NCI-H748 (cell line): ENCODE measurements at regions not wholly inside any gene's neighbourhood (a gene's known extent, or its start where the extent isn't known, plus 50 kb on each side); places are given as distances from the start of the nearest gene placed in this dataset.
"Not testable (repeated sequence)": the region's sequence is repeated elsewhere in the genome, so short reads cannot be mapped to it uniquely, and the experiment has no call there.

Experiments used
- DNase-seq: peaks from one replicate; lab custom pipeline; 2025; ENCODE audit not compliant: unreplicated experiment; lab: John Stamatoyannopoulos, UW

DNA sequence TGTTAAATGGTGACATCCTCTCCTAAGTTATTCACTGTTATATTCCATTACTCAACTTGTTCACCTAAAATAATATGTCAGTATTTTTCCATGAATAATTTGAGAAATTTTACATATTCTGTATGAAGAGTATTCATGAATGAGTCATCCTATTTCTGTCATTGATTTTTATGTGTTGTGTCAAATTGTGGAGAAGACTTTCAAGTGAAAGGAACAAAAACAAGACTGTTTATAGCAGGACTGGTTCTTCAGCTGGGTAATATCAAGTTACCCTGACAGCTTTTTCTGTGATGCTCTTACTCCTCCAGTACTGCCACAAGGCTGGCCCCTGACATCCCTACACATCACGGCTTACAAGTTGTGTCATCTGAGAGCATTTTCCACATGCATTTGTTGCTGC lies 847.7 kb downstream of the NCAM2 start:
- DNase-seq, result no peak

DNA sequence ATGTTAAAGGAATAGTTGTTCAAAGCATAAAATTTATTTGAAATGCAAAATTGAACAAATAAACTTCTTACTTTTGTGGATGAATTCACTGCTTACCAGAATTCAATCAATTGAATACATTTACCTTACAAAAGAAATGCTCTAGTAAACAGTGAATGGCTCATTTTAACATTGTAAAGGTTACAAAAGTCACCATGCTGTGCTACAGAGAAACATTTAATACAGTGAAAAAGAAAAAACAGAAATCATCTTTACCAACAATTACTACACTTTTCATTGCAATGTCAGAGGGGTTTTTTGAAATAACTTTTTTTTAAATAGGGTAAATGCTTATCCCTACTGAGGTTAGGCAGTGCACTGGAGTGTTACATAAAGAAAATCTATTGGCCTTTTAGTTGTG lies 853.0 kb downstream of the NCAM2 start:
- no peak for DNase-seq

DNA sequence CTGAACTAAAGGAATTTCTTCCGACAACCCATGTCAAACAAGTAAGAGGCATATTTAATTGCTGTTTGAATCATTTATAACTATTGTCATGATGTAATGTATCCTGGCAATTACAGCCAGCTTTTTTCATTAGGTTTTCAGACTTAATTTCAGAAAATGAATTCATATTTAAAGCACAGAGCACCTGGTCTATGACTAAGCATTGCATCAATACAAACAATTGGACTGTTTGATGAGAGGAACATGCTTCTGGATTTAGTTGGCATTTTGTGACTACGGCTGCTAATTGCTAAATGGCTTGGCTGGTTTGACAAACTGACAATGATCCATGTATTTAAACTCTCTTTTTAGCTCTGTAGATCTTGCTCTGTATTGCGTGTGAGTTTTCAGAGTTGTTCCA lies 853.4 kb downstream of the NCAM2 start:
- DNase-seq, result no peak

DNA sequence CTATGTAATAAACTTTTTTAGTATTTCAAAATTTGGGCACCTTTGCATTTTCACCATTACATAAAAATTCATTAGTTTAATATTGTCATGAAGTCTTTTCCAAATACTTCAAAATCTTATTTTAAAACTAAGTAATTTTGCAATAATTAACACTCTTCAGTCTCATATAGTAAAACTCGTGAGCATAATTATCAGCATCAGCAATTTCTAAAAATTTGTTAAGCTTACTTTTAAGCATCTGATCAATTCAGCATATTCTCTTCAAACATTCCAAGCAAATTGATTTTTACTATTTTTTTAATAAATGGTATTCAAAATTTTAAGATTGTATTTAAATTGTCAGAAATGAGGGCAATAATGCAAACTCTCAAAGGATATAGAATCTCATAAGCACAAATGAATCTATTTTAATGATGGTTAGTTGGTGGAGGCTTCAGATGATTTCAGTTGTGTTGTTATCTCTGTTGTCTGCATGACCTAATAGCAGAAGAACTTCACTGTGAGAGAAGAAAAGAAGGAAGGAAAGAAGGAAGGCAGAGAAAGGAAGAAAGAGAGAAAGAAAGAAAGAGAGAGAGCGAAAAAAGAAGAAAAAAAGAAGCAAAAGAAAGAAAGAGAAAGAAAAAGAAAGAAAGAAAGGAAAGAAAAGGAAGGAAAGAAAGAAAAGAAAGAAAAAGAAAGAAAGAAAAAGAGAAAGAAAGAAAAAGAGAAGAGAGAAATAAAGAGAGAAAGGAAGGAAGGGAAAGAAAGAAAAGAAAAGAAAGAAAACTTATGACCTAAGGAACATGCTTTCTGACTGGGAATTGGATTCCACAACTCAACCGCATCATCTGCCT lies 860.5 kb downstream of the NCAM2 start:
- DNase-seq, result no peak

DNA sequence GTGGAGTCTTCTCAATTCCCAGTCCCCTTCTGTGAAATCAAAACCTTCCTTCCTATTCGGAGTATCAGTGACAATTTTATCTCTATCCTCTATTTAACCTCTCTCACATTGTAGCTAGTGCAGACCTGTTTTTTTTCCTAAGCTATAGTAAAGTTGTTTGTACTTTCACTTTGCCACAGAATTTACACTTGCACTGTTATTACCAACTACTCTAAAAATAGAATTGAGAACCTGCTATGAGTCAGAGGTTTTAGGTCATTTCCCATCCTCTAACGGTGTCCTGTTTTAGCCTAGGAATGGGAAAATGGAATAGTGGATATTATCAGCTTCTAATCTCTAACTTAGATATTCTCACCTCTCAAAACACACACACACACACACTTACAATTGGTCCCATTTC lies 862.7 kb downstream of the NCAM2 start:
- no peak for DNase-seq

DNA sequence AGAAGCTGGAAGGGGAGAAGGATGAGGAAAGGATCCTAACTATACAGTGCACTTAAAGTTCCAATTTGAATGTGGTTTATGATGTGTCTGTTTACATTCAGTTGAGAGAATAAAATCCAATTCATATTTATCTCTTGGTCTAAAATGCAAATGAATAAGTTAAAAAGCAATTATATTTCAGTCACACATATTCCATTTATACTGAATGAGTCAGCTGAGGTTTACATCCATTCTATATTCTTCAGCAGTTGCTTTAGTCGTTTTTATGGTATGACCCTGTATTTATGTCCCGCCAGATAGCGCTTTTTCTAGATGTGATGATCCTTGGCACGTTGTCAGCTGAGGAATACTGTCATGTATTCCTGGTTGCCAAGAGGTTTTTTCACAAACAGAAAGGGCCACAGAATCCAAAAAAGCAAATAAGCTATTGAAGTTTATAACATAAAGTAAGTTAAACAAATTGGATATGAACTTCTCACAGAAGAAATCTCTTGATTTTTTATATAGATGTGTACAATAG lies 866.2 kb downstream of the NCAM2 start:
- peak; percentile 13 for DNase-seq

DNA sequence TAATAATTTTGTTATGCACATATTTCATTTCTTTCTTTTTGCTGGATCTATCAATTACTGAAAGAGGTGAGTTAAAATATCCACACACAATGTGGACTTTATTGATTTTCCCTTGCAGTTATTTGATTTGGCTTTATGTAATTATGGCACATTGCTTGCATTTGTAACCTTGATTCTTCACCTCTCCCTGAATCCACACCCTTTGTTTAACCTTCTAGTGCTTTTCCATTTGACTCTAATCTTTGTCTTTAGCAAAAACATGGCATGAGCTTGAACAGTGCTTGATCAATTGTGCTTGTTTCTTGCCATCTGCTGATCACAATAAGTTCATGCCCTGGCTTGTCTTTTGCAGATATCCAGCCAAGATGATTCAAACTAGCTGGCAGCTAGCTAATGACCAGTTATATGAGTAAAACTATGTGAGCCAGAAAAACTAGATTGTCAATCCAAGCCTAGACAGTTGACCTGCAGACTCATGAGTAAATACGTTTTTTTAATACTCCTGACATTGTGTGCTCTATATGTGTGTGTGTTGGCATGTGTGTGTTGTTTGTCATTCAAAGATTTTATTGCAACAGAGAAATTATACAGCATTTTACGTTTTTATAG lies 899.2 kb downstream of the NCAM2 start:
- DNase-seq, result peak; percentile 76

DNA sequence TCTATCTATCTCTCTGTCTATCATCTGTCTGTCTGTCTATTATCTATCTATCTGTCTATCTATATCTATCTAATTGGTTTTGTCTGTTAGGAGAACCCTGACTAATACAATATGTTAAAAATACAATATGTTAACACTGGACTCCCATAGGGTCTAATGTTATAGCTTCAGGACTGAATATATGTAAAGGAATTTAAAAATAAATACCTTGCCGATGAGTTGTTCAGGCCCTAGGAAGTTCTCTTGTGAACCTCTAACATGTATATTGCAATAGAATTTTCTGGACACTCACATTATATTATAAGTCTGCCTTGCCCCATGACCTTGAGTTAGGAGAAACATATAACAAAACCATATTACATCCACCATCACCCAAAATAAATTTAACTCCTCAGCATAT lies 900.6 kb downstream of the NCAM2 start:
- DNase-seq, result no peak

DNA sequence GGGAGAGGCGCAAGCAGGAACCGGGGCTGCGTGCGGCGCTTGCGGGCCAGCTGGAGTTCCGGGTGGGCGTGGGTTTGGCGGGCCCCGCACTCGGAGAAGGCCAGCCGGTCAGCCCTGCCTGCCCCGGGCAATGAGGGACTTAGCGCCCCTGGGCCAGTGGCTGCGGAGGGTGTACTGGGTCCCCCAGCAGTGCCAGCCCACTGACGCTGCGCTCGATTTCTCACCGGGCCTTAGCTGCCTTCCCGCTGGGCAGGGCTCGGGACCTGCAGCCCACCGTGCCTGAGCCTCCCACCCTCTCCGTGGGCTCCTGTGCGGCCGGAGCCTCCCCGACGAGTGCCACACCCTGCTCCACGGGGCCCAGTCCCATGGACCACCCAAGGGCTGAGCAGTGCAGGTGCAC lies 904.2 kb downstream of the NCAM2 start:
- not testable (repeated sequence) for DNase-seq

DNA sequence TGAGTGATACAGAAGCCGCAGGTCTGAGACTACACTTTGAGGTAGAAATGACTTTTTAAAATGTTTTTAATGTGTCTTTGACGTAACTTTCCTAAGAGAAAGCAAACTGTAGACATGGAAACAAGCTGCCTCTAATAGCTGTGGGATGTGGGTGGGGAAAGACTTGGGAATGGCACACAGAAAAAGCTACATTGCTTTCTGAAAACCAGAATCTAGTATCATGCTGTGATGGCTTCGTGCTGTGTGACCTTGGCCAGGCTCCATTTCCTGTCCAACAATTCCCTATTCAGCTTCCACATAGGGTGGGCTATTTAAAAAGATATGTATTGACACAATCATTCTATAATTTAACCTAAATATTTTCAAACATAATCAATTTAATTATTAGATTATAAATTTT lies 909.1 kb downstream of the NCAM2 start:
- peak; percentile 75 for DNase-seq

DNA sequence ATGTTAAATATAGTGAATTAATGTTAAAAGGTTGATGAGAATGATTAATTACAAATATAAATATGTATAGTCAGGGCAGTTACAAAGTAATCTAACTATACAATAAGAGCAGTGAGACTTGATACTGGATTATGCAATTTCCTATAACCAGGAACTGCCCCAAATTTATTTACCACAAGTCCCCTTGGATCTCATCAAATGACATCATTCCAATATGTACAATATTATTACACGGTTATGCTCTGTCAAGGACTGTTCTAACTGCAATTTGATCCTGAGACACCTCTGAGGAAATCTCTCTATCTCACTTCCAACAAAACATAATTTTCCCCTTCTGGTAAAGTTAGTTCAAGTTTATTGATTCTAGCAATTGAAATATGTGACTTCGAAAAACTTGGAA lies 917.6 kb downstream of the NCAM2 start:
- DNase-seq, result no peak

DNA sequence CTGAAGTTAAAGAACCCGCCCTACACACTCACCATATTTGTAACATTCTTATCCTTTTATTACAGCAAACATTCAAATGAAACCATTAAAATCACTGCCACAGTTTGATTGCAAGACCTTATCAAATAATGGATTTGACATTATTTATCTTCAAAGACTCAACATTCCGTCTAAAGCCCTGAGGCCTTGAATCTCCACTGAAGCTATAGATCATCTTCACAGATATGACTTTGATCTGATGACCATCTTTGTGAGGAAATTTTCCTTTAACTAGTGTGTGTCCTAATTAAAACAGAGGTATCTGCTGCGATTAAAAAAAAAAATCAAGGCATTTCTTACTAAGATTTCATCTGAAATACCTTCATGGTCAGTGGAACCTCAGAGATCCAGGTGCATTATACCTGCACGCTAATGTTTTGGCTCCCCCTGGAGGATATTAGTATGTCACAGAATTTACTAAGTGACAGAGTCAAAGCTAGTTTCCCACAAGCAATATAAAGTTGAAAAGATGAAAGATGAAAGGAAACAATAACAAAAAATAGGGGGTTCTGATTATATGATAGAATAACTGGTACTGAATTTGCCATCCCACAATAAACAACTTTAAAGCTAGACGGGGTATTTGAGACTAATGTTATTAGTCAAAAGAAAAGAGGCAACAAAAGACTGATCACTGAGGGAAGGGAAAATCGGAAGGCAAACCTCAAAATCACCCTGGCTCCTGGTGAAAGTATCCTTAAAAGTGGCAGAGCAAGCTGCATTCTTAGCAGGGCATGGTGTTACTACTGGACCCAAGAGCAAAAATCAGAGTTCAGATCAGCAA lies 923.4 kb downstream of the NCAM2 start:
- peak; percentile 61 for DNase-seq

DNA sequence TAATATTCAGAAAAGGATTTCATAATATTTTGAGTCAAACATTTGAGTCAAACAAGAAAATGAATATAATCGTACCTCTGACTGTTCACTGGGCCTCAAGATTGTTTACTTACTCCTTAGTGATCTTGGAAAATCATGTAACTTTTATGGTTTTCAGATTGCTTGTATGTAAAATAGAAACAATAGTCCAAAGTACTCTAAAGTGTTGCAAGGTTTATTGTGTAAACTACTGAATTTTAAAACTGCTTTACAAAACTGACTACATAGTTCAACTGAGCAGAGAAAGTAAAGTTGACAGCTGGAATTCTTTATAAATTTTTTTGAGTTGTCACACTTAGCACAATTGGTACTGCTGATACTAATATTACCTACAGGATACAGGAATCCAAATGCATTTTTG lies 931.0 kb downstream of the NCAM2 start:
- DNase-seq, result no peak

DNA sequence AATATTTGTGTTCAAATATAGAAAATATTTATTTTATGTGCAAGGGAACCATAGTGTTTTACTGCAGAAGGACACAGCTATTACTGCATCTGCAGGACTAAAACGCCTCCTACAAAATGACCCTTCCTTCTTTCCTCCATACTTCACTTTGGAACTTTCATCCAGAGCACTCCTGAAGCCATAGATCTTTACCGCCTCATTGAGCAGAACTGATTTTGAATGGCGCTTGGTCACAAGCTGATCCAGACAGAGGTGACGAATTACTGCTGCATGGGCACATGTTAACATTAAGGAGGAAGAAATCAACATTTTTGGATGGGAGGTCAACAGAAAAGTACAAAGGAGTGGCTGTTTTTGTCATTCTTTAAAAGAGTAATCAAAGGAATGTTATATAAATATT lies 931.6 kb downstream of the NCAM2 start:
- no peak for DNase-seq

DNA sequence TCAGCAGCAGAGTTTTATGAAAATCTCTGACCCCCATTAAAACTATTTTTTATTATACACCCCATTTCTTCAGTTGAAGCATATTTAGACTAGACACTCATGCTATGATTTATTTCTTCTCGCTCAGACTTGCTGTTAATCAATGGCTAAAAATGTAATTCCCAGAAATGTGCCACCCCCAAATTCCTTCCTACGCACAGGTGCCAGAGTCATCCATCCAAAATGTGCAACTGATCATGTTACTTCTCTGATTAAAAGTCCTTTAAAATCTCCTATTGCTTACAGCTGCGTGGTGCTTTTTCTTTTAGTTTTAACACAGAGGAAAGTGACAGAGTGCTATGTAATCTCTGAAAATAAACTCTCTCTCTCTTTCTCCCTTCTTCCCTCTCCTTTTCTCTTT lies 954.4 kb downstream of the NCAM2 start:
- DNase-seq, result no peak

DNA sequence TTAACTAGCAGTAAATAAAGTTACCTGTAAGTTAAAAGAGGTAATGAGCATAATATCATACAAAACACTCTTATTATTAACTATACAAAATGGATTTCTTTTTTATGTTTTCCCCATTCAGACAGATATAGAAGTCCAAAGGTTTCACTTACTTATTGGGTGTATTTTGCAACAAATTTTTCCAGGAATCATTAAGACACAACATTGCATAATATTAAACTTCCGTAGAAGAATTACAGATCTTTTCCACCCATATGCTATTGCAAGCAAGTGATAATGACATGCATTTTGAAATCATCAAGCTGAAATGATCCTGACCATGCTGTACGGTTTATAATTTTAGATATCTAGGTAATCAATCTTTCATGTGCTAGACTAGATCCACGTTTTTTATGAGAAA lies 957.0 kb downstream of the NCAM2 start:
- DNase-seq, result no peak

DNA sequence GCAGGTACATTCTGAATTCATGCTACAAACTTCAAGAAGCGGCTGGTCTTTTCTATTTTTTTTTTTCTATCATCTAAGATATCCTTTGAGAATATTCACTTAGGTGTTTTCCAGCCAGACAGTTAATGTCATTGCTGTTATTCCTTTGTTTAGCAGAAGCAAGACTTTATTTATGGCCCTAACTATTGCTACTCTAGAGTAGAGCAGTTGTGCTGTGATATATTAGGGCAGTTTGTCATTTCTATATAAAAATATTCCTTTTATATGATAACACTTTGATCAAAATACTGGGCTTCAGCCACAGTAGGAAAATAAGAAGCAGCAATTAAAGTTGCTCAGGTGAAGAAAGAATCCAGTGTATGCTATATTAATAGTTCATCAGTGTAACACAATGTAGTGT lies 959.3 kb downstream of the NCAM2 start:
- DNase-seq, result no peak

DNA sequence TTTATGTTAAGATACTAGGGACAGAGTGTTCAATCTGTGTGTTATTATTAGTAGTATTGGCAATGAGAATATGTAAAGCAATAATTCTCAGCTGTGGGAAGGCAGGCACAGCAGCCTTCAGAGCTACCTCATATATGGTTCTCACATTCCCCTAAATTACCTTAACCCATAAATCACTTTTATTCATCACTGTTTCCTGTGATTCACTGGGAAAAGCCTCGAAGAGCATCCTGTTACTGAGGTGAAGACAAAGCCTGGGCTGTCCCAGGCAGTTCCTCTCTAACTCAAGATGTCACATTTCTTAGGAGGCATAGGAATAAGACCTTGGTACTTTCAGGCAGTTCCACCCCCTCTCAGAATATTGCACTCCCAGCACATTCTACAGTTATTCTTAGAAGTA lies 965.7 kb downstream of the NCAM2 start:
- no peak for DNase-seq

DNA sequence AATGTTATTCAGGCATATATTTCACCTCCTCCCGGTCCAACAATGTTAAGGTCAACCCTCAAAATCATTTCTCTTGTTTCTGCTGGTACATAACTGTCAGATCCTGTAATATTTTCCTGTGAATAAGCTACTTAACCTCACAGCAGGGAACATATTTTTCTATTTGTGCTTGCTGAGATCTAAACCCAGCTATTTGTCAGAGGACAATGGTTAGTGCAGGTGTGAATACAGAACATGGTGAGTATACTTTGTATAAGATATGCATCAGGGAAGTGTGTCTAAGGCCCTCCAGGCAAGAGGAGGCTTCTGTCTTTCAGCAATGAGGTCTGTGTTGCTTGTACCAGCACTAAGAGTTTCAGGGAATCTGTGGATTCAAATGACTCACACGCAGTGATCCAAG lies 970.6 kb downstream of the NCAM2 start:
- DNase-seq, result peak; percentile 94

DNA sequence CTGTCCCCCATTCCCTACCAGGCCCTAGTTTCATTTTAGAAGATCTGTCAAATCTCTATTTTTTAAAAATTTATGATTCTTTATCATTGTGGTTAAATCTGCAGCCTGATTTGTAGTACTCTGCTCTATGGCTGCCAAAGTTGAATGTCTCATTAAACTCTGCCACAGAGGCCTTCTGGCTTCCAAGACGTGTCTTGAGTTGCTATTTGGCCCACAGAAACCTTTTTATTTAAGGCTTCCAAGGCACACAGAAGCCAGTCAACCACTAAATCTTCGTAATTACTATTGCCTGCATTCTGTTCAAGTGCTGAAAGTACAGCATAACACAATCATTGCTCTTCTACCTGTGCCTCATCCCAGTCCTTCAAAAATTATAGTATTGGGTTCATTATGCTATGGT lies 971.0 kb downstream of the NCAM2 start:
- no peak for DNase-seq

DNA sequence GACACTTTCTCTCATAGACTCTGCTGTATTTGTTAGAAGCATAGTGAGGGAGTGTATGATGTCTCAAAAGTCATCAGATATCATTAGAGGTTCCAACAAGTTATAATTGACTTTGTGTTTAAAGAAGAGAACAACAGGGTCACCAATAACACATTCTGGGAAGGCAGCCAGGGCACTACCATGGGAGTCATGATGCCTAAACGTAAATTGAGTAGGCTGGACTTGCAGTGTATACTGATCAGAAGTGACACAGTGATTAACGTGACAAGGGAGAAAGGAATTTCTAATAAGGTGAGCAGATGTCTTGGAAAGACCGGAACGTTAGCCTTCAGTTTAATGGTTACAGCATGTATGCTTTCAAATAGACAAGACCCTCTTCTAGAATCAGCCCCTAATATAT lies 973.2 kb downstream of the NCAM2 start:
- DNase-seq, result peak; percentile 76

DNA sequence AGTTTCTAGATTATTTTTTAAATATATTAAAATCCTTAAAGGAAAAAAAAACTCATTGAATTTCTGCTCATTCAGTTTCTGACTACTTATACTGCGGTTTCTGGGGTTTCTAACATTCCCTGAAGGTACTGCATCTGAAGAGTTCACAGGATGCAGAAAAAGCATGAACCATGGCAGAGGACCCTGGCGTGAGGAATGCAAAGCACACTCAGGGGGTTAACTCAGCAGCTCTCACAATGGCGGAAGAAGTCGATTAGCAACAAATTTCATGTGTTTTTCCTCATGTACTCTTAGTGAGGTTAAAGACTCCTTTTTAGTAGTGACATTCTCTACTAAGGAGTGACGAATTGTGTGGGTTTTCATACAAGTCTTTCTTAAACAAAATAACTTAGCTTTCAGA lies 975.6 kb downstream of the NCAM2 start:
- DNase-seq, result no peak
